PC-9 (cell line): ENCODE measurements at regions not wholly inside any gene's neighbourhood (a gene's known extent, or its start where the extent isn't known, plus 50 kb on each side); places are given as distances from the start of the nearest gene placed in this dataset.

ENCODE experiments used
- CTCF ChIP-seq: fragments of 200-600 bp; sonication (generic); conservative IDR thresholded peaks from 2 replicates; pipeline ENCODE4 v1.6.1; 2017; ENCODE audit warnings: mixed run types, antibody characterized with exemption, mild to moderate bottlenecking, moderate library complexity
- EZH2 ChIP-seq: fragments of 200-600 bp; sonication (generic); IDR thresholded peaks from 2 replicates; pipeline ENCODE4 v1.8.0; 2017; ENCODE audit warnings: antibody characterized with exemption, low read depth

GRCh38 chr3:87101861-87102625 lies 111.1 kb upstream of the VGLL3 start:
- TF ChIP-seq CTCF (no peak), EZH2 (no peak)
